ENCODE measurements at regions not wholly inside any gene's neighbourhood (a gene's known extent, or its start where the extent isn't known, plus 50 kb on each side); places are given as distances from the start of the nearest gene placed in this dataset.

- CTCF ChIA-PET: no interaction called here
- BruUV-seq (replicated peaks): no TSS peak
- no peak for FAIRE-seq
- no peak overlapping the region for H3K4me2 ChIP-seq (ENCODE audit: control insufficient read depth, insufficient read depth)
- intact Hi-C loops (cut with micrococcal nuclease; ENCODE audit: unreplicated experiment): no loop called here
- no peak overlapping the region for H2AFZ ChIP-seq (ENCODE audit: control insufficient read depth, low read depth, low read length)
- no peak for DNase-seq (ENCODE audit: low read depth, low spot score)
- no peak overlapping the region for H3K9ac ChIP-seq (ENCODE audit: control insufficient read depth, insufficient read depth, low read length)
- in situ Hi-C loops (cut with MboI): no loop called here
- H3K27me3 ChIP-seq (replicated peaks in 1 of 2; ENCODE audit: control insufficient read depth in 2 of 2, insufficient read depth in 2 of 2, low read length in 1 of 2): no peaks in the 10 kb centered on the region
- H3K27ac ChIP-seq (ENCODE audit: control insufficient read depth, insufficient read depth): no peak overlapping the region
- no peak overlapping the region for H3K4me3 ChIP-seq
- 59% methylated on average over 2 of the region's 2 CpGs for WGBS (ENCODE audit: insufficient coverage, insufficient replicate concordance, low lambda C conversion rate, missing lambda C conversion rate)
- no peaks in the 10 kb centered on the region for H4K20me1 ChIP-seq (ENCODE audit: control insufficient read depth, insufficient read depth)
- POLR2A ChIA-PET: no interaction called here
- H3K36me3 ChIP-seq (ENCODE audit: control insufficient read depth in 2 of 2, insufficient read depth in 2 of 2, low read length in 1 of 2): no peaks in the 10 kb centered on the region
- no peak for ATAC-seq
- no peak for TF ChIP-seq MTA2 (IDR thresholded peaks at IDR 0.05; ENCODE audit: low read depth)
- TF ChIP-seq BMI1 (IDR thresholded peaks at IDR 0.05; ENCODE audit: borderline replicate concordance): no peak
- no peak for TF ChIP-seq TARDBP (IDR thresholded peaks at IDR 0.05; ENCODE audit: borderline replicate concordance)
- no peak for TF ChIP-seq SMAD5 (IDR thresholded peaks at IDR 0.05; ENCODE audit: low read depth)
- TF ChIP-seq RELA (IDR thresholded peaks at IDR 0.05; ENCODE audit: borderline replicate concordance, partially characterized antibody): no peak
- no peak for TF ChIP-seq BACH1 (IDR thresholded peaks at IDR 0.05; ENCODE audit: borderline replicate concordance)
- no peak for TF ChIP-seq ATF3 (IDR thresholded peaks at IDR 0.05; ENCODE audit: borderline replicate concordance, extremely low read depth, low read depth, low read length)
- TF ChIP-seq BCL3 (IDR thresholded peaks at IDR 0.05; ENCODE audit: borderline replicate concordance, insufficient read depth, low read depth, low read length, poor library complexity, severe bottlenecking): no peak
- no peak for TF ChIP-seq NRF1 (conservative IDR thresholded peaks at IDR 0.05; ENCODE audit: low read depth, low read length)
- no peak for TF ChIP-seq ZNF384 (IDR thresholded peaks at IDR 0.05; ENCODE audit: borderline replicate concordance, low read depth, low read length)
- TF ChIP-seq RCOR1 (conservative IDR thresholded peaks at IDR 0.05; ENCODE audit: low read depth, low read length): no peak
- no peak for TF ChIP-seq STAT1 (conservative IDR thresholded peaks at IDR 0.05)
- TF ChIP-seq STAT3 (IDR thresholded peaks at IDR 0.05; ENCODE audit: low read depth, low read length): no peak
- H3K79me2 ChIP-seq (ENCODE audit: control insufficient read depth, insufficient read depth, low read length): no peaks in the 10 kb centered on the region
- no peaks in the 10 kb centered on the region for H3K4me1 ChIP-seq (ENCODE audit: control insufficient read depth, insufficient read depth, low read length)
- no peaks in the 10 kb centered on the region; the same call in 2 of the 3 replicates for H3K9me3 ChIP-seq (replicated peaks; ENCODE audit: control insufficient read depth, insufficient read depth, low read length)
- RAD21 ChIA-PET (ENCODE audit: unreplicated experiment): no interaction called here
- SMC1A ChIA-PET (ENCODE audit: uncharacterized antibody, unreplicated experiment): no interaction called here
These were observed 631.8 kb downstream of the SQOR start for GRCh38 chr15:46266661-46267060.

All from GM12878 (cell line).